NCI-H748 (cell line): ENCODE measurements at regions not wholly inside any gene's neighbourhood (a gene's known extent, or its start where the extent isn't known, plus 50 kb on each side); places are given as distances from the start of the nearest gene placed in this dataset.

Experiments
- DNase-seq: peaks from one replicate; lab custom pipeline; 2025; ENCODE audit not compliant: unreplicated experiment; lab: John Stamatoyannopoulos, UW

GRCh38 chr13:111924678-111925075 is 142.3 kb upstream of the SOX1 start:
- no peak for DNase-seq

- no peak for DNase-seq
Measured at GRCh38 chr13:111925146-111925875, 141.6 kb upstream of the SOX1 start.

GRCh38 chr13:111926501-111927180 is 140.3 kb upstream of the SOX1 start:
- peak; percentile 66 for DNase-seq

GRCh38 chr13:111927181-111927540 is 139.8 kb upstream of the SOX1 start:
- DNase-seq = no peak

- DNase-seq = no peak
Measured at GRCh38 chr13:111929036-111929616, 137.8 kb upstream of the SOX1 start.

GRCh38 chr13:111936267-111936925 is 130.6 kb upstream of the SOX1 start:
- no peak for DNase-seq

- DNase-seq = peak; percentile 75
Measured at GRCh38 chr13:111937777-111938311, 129.1 kb upstream of the SOX1 start.

GRCh38 chr13:111938741-111939665 is 127.9 kb upstream of the SOX1 start:
- DNase-seq = peak; percentile 71

- no peak for DNase-seq
Measured at GRCh38 chr13:111939666-111940278, 127.2 kb upstream of the SOX1 start.

GRCh38 chr13:111940892-111941291 is 126.1 kb upstream of the SOX1 start:
- no peak for DNase-seq

GRCh38 chr13:111941845-111942447 is 125.0 kb upstream of the SOX1 start:
- no peak for DNase-seq

- no peak for DNase-seq
Measured at GRCh38 chr13:111943229-111943795, 123.6 kb upstream of the SOX1 start.

- no peak for DNase-seq
Measured at GRCh38 chr13:111944171-111944583, 122.8 kb upstream of the SOX1 start.

GRCh38 chr13:111945086-111945485 is 121.9 kb upstream of the SOX1 start:
- DNase-seq = no peak

GRCh38 chr13:111946214-111946613 is 120.7 kb upstream of the SOX1 start:
- DNase-seq = no peak

GRCh38 chr13:111947026-111947810 is 119.7 kb upstream of the SOX1 start:
- peak; percentile 59 for DNase-seq

- DNase-seq = no peak
Measured at GRCh38 chr13:111947876-111948275, 119.1 kb upstream of the SOX1 start.

- no peak for DNase-seq
Measured at GRCh38 chr13:111948281-111948680, 118.7 kb upstream of the SOX1 start.
